ENCODE measurements at regions not wholly inside any gene's neighbourhood (a gene's known extent, or its start where the extent isn't known, plus 50 kb on each side); places are given as distances from the start of the nearest gene placed in this dataset.

GRCh38 chr14:35988972-35989690 lies 163.0 kb downstream of the BRMS1L start:
- in situ Hi-C loops (cut with HindIII; ENCODE audit: low pct_ligation_motif_present, low sequenced_read_pairs): no loop called here
- DNase-seq: no peak
- Histone ChIP-seq H3K4me3 (ENCODE audit: low read depth, low read length) (no peak overlapping the region), H3K27me3 (replicated peaks) (no peaks in the 10 kb centered on the region), H3K27ac (no peak overlapping the region), H3K36me3 (replicated peaks) (no peaks in the 10 kb centered on the region)
- no peak for TF ChIP-seq CTCF (IDR thresholded peaks at IDR 0.05; ENCODE audit: low read depth, low read length, missing control alignments)

- in situ Hi-C loops (cut with HindIII; ENCODE audit: low pct_ligation_motif_present, low sequenced_read_pairs): no loop called here
- Histone ChIP-seq H3K4me3 (ENCODE audit: low read depth, low read length) (no peak overlapping the region), H3K27me3 (replicated peaks) (no peaks in the 10 kb centered on the region), H3K36me3 (replicated peaks) (no peaks in the 10 kb centered on the region), H3K27ac (no peak overlapping the region)
- TF ChIP-seq CTCF (IDR thresholded peaks at IDR 0.05; ENCODE audit: low read depth, low read length, missing control alignments): no peak
- no peak for DNase-seq
Measured at GRCh38 chr14:35988550-35988949, 162.4 kb downstream of the BRMS1L start.

GRCh38 chr14:35987731-35988130 lies 161.6 kb downstream of the BRMS1L start:
- no peak overlapping the region for H3K27ac ChIP-seq
- in situ Hi-C loops (cut with HindIII; ENCODE audit: low pct_ligation_motif_present, low sequenced_read_pairs): no loop called here
- DNase-seq: no peak
- no peak for TF ChIP-seq CTCF (IDR thresholded peaks at IDR 0.05; ENCODE audit: low read depth, low read length, missing control alignments)
- no peaks in the 10 kb centered on the region for H3K27me3 ChIP-seq (replicated peaks)
- H3K36me3 ChIP-seq (replicated peaks): no peaks in the 10 kb centered on the region
- no peak overlapping the region for H3K4me3 ChIP-seq (ENCODE audit: low read depth, low read length)

GRCh38 chr14:35986219-35986573 lies 160.1 kb downstream of the BRMS1L start:
- H3K36me3 ChIP-seq (replicated peaks): no peaks in the 10 kb centered on the region
- in situ Hi-C loops (cut with HindIII; ENCODE audit: low pct_ligation_motif_present, low sequenced_read_pairs): no loop called here
- no peak for DNase-seq
- no peak for TF ChIP-seq CTCF (IDR thresholded peaks at IDR 0.05; ENCODE audit: low read depth, low read length, missing control alignments)
- H3K27ac ChIP-seq: no peak overlapping the region
- H3K27me3 ChIP-seq (replicated peaks): no peaks in the 10 kb centered on the region
- H3K4me3 ChIP-seq (ENCODE audit: low read depth, low read length): no peak overlapping the region

- in situ Hi-C loops (cut with HindIII; ENCODE audit: low pct_ligation_motif_present, low sequenced_read_pairs): no loop called here
- H3K27me3 ChIP-seq (replicated peaks): no peaks in the 10 kb centered on the region
- H3K36me3 ChIP-seq (replicated peaks): no peaks in the 10 kb centered on the region
- no peak for TF ChIP-seq CTCF (IDR thresholded peaks at IDR 0.05; ENCODE audit: low read depth, low read length, missing control alignments)
- H3K27ac ChIP-seq: no peak overlapping the region
- H3K4me3 ChIP-seq (ENCODE audit: low read depth, low read length): no peak overlapping the region
- no peak for DNase-seq
Measured at GRCh38 chr14:35985474-35986218, 159.5 kb downstream of the BRMS1L start.

Measured in brain microvascular endothelial cell (primary cell).